HepG2 (cell line): ENCODE measurements at regions not wholly inside any gene's neighbourhood (a gene's known extent, or its start where the extent isn't known, plus 50 kb on each side); places are given as distances from the start of the nearest gene placed in this dataset.

Experiments used
- ATAC-seq: fragments of 200-7000 bp; cut with Tn5 transposase; 3 replicates; pipeline ENCODE4 v1.9.1; 2020; ENCODE audit warnings: mild to moderate bottlenecking, moderate library complexity
- BruUV-seq: library from RNA; stranded (reverse); fragments of 400-500 nt; replicated peaks from 2 replicates; lab custom pipeline; 2021; lab: Mats Ljungman, UMichigan
- CTCF ChIA-PET: fragments of 300-600 bp; formaldehyde crosslinking; extraction: SDS; loops from one replicate; lab custom pipeline; 2021; ENCODE audit warnings: low total read pairs, inconsistent platforms, low intra/inter-chr PET ratio; lab: Yijun Ruan, JAX
- POLR2A ChIA-PET: fragments of 350-600 bp; sonication (Branson Sonifier 250); formaldehyde crosslinking; loops from one replicate; lab custom pipeline; 2020; ENCODE audit warnings: antibody characterized with exemption, inconsistent platforms; lab: Yijun Ruan, JAX
- DNase-seq: peaks from one replicate; pipeline ENCODE4 v3.0.0-alpha.2; 2015; ENCODE audit warnings: low spot score
- FAIRE-seq: peaks from 3 replicates; lab custom pipeline; 2011; peaks lifted over from hg19 to GRCh38; lab: Jason Lieb, UNC
- H2AFZ ChIP-seq: one replicate; pipeline ENCODE4 v1.6.1; 2011; ENCODE audit warnings: low read length, inconsistent platforms
- H3K27ac ChIP-seq: fragments of 300-600 bp; 3 replicates; pipeline ENCODE4 v1.8.0; 2011; ENCODE audit warnings: mixed run types, mild to moderate bottlenecking, mixed read lengths, low read length, inconsistent platforms; ENCODE audit not compliant: insufficient read depth; ENCODE audit errors: extremely low read length
- H3K27me3 ChIP-seq, 2 experiments: fragments of 200-600 bp in 1 of 2; 2 replicates in 1 of 2; 3 replicates in 1 of 2; pipeline versions ENCODE4 v1.6.0 to v1.8.0; 2011; ENCODE audit warnings: low read length in 2 of 2, mild to moderate bottlenecking in 2 of 2, moderate library complexity in 2 of 2, inconsistent platforms in 1 of 2; ENCODE audit not compliant: insufficient read depth in 2 of 2, control insufficient read depth in 1 of 2
- H3K36me3 ChIP-seq, 2 experiments: fragments of 200-600 bp in 1 of 2; replicated peaks in 1 of 2; 2 replicates in 1 of 2; 3 replicates in 1 of 2; pipeline versions ENCODE4 v1.5.1 to v1.8.0; 2011; ENCODE audit warnings: low read length in 2 of 2, inconsistent platforms in 1 of 2; ENCODE audit not compliant: insufficient read depth in 2 of 2, control insufficient read depth in 1 of 2
- H3K4me1 ChIP-seq: 2 replicates; pipeline ENCODE4 v1.5.1; 2012; ENCODE audit warnings: low read length, inconsistent platforms; ENCODE audit not compliant: insufficient read depth
- H3K4me2 ChIP-seq: 2 replicates; pipeline ENCODE4 v1.6.0; 2011; ENCODE audit warnings: low read depth, low read length, inconsistent platforms
- H3K4me3 ChIP-seq, 3 experiments: fragments of 200-600 bp in 1 of 3; sonication (generic), shearing (Covaris generic) in 1 of 3; replicated peaks in 1 of 3; 2 replicates each; pipeline ENCODE4 v1.5.1; 2011 to 2016; ENCODE audit warnings: low read length in 3 of 3, inconsistent platforms in 2 of 3, low read depth in 2 of 3, mild to moderate bottlenecking in 2 of 3, control low read depth in 1 of 3, mixed read lengths in 1 of 3; ENCODE audit not compliant: insufficient read depth in 1 of 3
- H3K79me2 ChIP-seq: one replicate; pipeline ENCODE4 v1.6.1; 2011; ENCODE audit warnings: low read length, inconsistent platforms; ENCODE audit not compliant: insufficient read depth
- H3K9ac ChIP-seq: 2 replicates; pipeline ENCODE4 v1.6.0; 2011; ENCODE audit warnings: mild to moderate bottlenecking, low read depth, low read length, inconsistent platforms; ENCODE audit not compliant: insufficient read depth
- H3K9me3 ChIP-seq: 2 replicates; pipeline ENCODE4 v1.5.1; 2012; ENCODE audit warnings: mild to moderate bottlenecking, low read length
- H4K20me1 ChIP-seq: 2 replicates; pipeline ENCODE4 v1.6.0; 2011; ENCODE audit warnings: inconsistent platforms, mild to moderate bottlenecking, low read length, moderate library complexity; ENCODE audit not compliant: insufficient read depth
- ATAD3A ChIP-seq: sonication (generic); formaldehyde crosslinking; IDR thresholded peaks from 2 replicates; pipeline ENCODE4 v1.4.0; 2020; ENCODE audit warnings: missing genetic modification reagents
- BCL6 ChIP-seq: IDR thresholded peaks from 2 replicates; pipeline ENCODE4 v1.6.1; 2016; ENCODE audit warnings: missing genetic modification reagents, missing compliant biosample characterization
- HOXD1 ChIP-seq: sonication (generic); formaldehyde crosslinking; IDR thresholded peaks from 2 replicates; pipeline ENCODE4 v1.5.0; 2020; ENCODE audit warnings: missing genetic modification reagents
- KAT8 ChIP-seq: IDR thresholded peaks from 2 replicates; pipeline ENCODE4 v1.6.1; 2016; ENCODE audit warnings: missing genetic modification reagents, missing compliant biosample characterization
- KDM6A ChIP-seq: IDR thresholded peaks from 2 replicates; pipeline ENCODE4 v1.6.1; 2016; ENCODE audit warnings: low read depth
- MAFF ChIP-seq: IDR thresholded peaks from 2 replicates; pipeline ENCODE4 v1.6.1; 2011; ENCODE audit warnings: low read depth, low read length, improper control_type of control experiment
- MATR3 ChIP-seq: sonication (generic); formaldehyde crosslinking; IDR thresholded peaks from 2 replicates; pipeline ENCODE4 v1.4.0; 2020; ENCODE audit warnings: missing genetic modification reagents
- NFE2 ChIP-seq: sonication (generic); formaldehyde crosslinking; IDR thresholded peaks from 2 replicates; pipeline ENCODE4 v1.4.0; 2020; ENCODE audit warnings: missing genetic modification reagents
- PAX8 ChIP-seq: sonication (generic); formaldehyde crosslinking; IDR thresholded peaks from 2 replicates; pipeline ENCODE4 v1.8.0; 2022; ENCODE audit warnings: mild to moderate bottlenecking, missing genetic modification reagents, borderline replicate concordance
- PTBP1 ChIP-seq: fragments of 200-400 bp; formaldehyde crosslinking; IDR thresholded peaks from 2 replicates; pipeline ENCODE4 v1.6.1; 2018; ENCODE audit warnings: low read length, low read depth; ENCODE audit not compliant: poor library complexity, severe bottlenecking
- YEATS2 ChIP-seq: sonication (generic); formaldehyde crosslinking; IDR thresholded peaks from 2 replicates; pipeline ENCODE4 v1.4.0; 2020; ENCODE audit warnings: missing genetic modification reagents, borderline replicate concordance
- YEATS4 ChIP-seq: sonication (generic); formaldehyde crosslinking; IDR thresholded peaks from 2 replicates; pipeline ENCODE4 v1.4.0; 2020; ENCODE audit warnings: missing genetic modification reagents, borderline replicate concordance
- ZNF574 ChIP-seq: sonication (generic); formaldehyde crosslinking; IDR thresholded peaks from 2 replicates; pipeline ENCODE4 v1.4.0; 2020; ENCODE audit warnings: missing genetic modification reagents
- ZNF713 ChIP-seq: sonication (generic); formaldehyde crosslinking; IDR thresholded peaks from 2 replicates; pipeline ENCODE4 v1.4.0; 2020; ENCODE audit warnings: mild to moderate bottlenecking, missing genetic modification reagents
- ZNF841 ChIP-seq: sonication (generic); formaldehyde crosslinking; IDR thresholded peaks from 2 replicates; pipeline ENCODE4 v1.8.1; 2023; ENCODE audit warnings: missing genetic modification reagents, borderline replicate concordance
- WGBS: methylation state at CpG from one replicate; pipeline ENCODE4 v1.1.6; 2017; ENCODE audit warnings: low lambda C conversion rate; 5-methylcytosine and 5-hydroxymethylcytosine counted together
- in situ Hi-C: cut with HindIII; loops from 2 replicates; pipeline ENCODE4 v1.10.0; 2017; ENCODE audit warnings: low pct_unique_long_range_greater_than_20kb; ENCODE audit not compliant: extremely low pct_ligation_motif_present
- intact Hi-C: fragments of 100-400 bp; cut with micrococcal nuclease; formaldehyde crosslinking; loops from one replicate; pipeline ENCODE4 v1.10.0; 2022; ENCODE audit not compliant: unreplicated experiment
- TF ChIP-seq, protein P1 (sequence below): sonication (generic); formaldehyde crosslinking; IDR thresholded peaks from 2 replicates; pipeline ENCODE4 v1.4.0; 2020; ENCODE audit warnings: missing genetic modification reagents
- TF ChIP-seq, protein P2 (sequence below): sonication (generic); IDR thresholded peaks from 2 replicates; pipeline ENCODE4 v1.6.1; 2016; ENCODE audit warnings: low read depth, borderline replicate concordance

DNA sequence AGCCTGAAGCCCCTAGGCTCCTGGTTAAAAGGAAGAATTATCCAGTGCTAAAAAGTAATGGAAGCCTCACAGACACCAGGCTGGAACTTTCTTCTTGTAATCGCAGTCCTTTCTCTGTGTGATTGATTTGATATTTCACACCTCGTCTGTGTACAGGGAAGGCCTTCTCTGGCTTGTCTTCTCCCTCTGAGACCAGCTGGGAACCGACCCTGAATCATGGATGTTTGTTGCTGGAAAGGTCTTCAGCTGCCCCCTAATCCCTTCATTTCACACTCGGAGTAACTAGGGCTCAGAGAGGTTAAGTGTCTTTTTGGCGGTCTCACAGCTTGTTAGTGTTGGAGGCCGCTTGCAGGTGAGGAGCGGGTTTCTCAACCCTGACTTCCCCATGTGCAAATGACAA lies 500.2 kb upstream of the CDH4 start:
- WGBS: 34% methylated on average over 7 of the region's 7 CpGs
- in situ Hi-C loops: no loop called here
- no peak overlapping the region for H3K4me2 ChIP-seq
- H3K9me3 ChIP-seq: peaks cover 68% of the 10 kb centered on the region
- BruUV-seq: no TSS peak
- CTCF ChIA-PET: no interaction called here
- FAIRE-seq: no peak
- no peaks in the 10 kb centered on the region for H3K4me1 ChIP-seq
- H2AFZ ChIP-seq: no peak overlapping the region
- no peaks in the 10 kb centered on the region for H3K27me3 ChIP-seq
- no peak for TF ChIP-seq HOXD1 (CRISPR knock-in tag)
- TF ChIP-seq PAX8 (CRISPR knock-in tag): no peak
- TF ChIP-seq, protein P1, sequence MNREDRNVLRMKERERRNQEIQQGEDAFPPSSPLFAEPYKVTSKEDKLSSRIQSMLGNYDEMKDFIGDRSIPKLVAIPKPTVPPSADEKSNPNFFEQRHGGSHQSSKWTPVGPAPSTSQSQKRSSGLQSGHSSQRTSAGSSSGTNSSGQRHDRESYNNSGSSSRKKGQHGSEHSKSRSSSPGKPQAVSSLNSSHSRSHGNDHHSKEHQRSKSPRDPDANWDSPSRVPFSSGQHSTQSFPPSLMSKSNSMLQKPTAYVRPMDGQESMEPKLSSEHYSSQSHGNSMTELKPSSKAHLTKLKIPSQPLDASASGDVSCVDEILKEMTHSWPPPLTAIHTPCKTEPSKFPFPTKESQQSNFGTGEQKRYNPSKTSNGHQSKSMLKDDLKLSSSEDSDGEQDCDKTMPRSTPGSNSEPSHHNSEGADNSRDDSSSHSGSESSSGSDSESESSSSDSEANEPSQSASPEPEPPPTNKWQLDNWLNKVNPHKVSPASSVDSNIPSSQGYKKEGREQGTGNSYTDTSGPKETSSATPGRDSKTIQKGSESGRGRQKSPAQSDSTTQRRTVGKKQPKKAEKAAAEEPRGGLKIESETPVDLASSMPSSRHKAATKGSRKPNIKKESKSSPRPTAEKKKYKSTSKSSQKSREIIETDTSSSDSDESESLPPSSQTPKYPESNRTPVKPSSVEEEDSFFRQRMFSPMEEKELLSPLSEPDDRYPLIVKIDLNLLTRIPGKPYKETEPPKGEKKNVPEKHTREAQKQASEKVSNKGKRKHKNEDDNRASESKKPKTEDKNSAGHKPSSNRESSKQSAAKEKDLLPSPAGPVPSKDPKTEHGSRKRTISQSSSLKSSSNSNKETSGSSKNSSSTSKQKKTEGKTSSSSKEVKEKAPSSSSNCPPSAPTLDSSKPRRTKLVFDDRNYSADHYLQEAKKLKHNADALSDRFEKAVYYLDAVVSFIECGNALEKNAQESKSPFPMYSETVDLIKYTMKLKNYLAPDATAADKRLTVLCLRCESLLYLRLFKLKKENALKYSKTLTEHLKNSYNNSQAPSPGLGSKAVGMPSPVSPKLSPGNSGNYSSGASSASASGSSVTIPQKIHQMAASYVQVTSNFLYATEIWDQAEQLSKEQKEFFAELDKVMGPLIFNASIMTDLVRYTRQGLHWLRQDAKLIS (CRISPR knock-in tag): no peak
- TF ChIP-seq KAT8 (CRISPR knock-in tag): no peak
- no peak for TF ChIP-seq BCL6
- no peak for TF ChIP-seq NFE2 (CRISPR knock-in tag)
- TF ChIP-seq ZNF574 (CRISPR knock-in tag): no peak
- no peak for TF ChIP-seq MAFF
- TF ChIP-seq ZNF841 (CRISPR knock-in tag): no peak
- TF ChIP-seq PTBP1: no peak
- TF ChIP-seq YEATS2: no peak
- no peak for TF ChIP-seq ATAD3A (CRISPR knock-in tag)
- TF ChIP-seq, protein P2, sequence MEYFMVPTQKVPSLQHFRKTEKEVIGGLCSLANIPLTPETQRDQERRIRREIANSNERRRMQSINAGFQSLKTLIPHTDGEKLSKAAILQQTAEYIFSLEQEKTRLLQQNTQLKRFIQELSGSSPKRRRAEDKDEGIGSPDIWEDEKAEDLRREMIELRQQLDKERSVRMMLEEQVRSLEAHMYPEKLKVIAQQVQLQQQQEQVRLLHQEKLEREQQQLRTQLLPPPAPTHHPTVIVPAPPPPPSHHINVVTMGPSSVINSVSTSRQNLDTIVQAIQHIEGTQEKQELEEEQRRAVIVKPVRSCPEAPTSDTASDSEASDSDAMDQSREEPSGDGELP: no peak
- TF ChIP-seq ZNF713: no peak
- TF ChIP-seq YEATS4 (CRISPR knock-in tag): no peak
- no peak for TF ChIP-seq MATR3
- TF ChIP-seq KDM6A (CRISPR knock-in tag): no peak
- TF ChIP-seq, all 625 proteins: peak for 0
- Histone ChIP-seq H3K79me2 (no peaks in the 10 kb centered on the region), H3K27ac (no peak overlapping the region), H4K20me1 (no peaks in the 10 kb centered on the region), H3K9ac (no peak overlapping the region), H3K36me3 (no peaks in the 10 kb centered on the region), H3K4me3 (no peak overlapping the region)
- POLR2A ChIA-PET: no interaction called here
- DNase-seq: no peak
- ATAC-seq: no peak
- intact Hi-C loops: no loop called here
